ENCODE measurements at regions not wholly inside any gene's neighbourhood (a gene's known extent, or its start where the extent isn't known, plus 50 kb on each side); places are given as distances from the start of the nearest gene placed in this dataset.

GRCh38 chr5:66450237-66450636 lies 146.0 kb upstream of the MAST4 start:
- TF ChIP-seq, protein P1, sequence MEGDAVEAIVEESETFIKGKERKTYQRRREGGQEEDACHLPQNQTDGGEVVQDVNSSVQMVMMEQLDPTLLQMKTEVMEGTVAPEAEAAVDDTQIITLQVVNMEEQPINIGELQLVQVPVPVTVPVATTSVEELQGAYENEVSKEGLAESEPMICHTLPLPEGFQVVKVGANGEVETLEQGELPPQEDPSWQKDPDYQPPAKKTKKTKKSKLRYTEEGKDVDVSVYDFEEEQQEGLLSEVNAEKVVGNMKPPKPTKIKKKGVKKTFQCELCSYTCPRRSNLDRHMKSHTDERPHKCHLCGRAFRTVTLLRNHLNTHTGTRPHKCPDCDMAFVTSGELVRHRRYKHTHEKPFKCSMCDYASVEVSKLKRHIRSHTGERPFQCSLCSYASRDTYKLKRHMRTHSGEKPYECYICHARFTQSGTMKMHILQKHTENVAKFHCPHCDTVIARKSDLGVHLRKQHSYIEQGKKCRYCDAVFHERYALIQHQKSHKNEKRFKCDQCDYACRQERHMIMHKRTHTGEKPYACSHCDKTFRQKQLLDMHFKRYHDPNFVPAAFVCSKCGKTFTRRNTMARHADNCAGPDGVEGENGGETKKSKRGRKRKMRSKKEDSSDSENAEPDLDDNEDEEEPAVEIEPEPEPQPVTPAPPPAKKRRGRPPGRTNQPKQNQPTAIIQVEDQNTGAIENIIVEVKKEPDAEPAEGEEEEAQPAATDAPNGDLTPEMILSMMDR (IDR thresholded peaks at IDR 0.05) = no peak
- TF ChIP-seq POLR2A (IDR thresholded peaks at IDR 0.05) = no peak

Data from ovary (tissue), 3 donors.